ENCODE measurements at regions not wholly inside any gene's neighbourhood (a gene's known extent, or its start where the extent isn't known, plus 50 kb on each side); places are given as distances from the start of the nearest gene placed in this dataset.

DNA sequence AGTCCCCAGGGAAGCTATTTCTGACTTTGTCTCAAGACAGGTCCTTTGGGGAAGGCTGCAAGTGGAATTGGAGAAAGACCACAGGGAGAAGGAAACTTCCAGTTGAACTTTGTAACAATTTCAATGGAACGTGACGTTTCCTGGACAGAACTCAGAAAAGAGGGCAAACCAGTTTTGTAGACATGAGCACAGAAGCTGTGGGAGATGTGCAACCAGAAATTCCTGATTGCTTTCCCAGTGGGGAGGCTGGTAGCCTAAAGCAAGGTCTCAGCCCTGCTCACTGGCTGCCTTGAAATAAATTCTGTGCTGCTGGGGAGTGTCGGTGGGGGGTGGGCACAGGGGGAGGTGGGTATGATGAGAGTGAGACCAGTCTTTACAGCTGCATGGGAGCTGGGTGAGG lies 1206.7 kb upstream of the ADGRL2 start:
- TF ChIP-seq, protein P1, sequence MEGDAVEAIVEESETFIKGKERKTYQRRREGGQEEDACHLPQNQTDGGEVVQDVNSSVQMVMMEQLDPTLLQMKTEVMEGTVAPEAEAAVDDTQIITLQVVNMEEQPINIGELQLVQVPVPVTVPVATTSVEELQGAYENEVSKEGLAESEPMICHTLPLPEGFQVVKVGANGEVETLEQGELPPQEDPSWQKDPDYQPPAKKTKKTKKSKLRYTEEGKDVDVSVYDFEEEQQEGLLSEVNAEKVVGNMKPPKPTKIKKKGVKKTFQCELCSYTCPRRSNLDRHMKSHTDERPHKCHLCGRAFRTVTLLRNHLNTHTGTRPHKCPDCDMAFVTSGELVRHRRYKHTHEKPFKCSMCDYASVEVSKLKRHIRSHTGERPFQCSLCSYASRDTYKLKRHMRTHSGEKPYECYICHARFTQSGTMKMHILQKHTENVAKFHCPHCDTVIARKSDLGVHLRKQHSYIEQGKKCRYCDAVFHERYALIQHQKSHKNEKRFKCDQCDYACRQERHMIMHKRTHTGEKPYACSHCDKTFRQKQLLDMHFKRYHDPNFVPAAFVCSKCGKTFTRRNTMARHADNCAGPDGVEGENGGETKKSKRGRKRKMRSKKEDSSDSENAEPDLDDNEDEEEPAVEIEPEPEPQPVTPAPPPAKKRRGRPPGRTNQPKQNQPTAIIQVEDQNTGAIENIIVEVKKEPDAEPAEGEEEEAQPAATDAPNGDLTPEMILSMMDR (IDR thresholded peaks at IDR 0.05; ENCODE audit: low read length) = no peak
- no peak for TF ChIP-seq EZH2 (IDR thresholded peaks at IDR 0.05; ENCODE audit: borderline replicate concordance, low read length)
